WERI-Rb-1 (cell line): ENCODE measurements at regions not wholly inside any gene's neighbourhood (a gene's known extent, or its start where the extent isn't known, plus 50 kb on each side); places are given as distances from the start of the nearest gene placed in this dataset.

ENCODE experiments used
- DNase-seq: peaks from one replicate; pipeline ENCODE4 v3.0.0-alpha.2; 2020
- H3K27ac ChIP-seq: fragments of 250-450 bp; sonication (Bioruptor Pico); 2 replicates; pipeline ENCODE4 v1.5.1; 2020; ENCODE audit warnings: mild to moderate bottlenecking, moderate library complexity
- H3K27me3 ChIP-seq: fragments of 250-450 bp; sonication (Bioruptor Pico); 2 replicates; pipeline ENCODE4 v1.5.1; 2021; ENCODE audit warnings: mild to moderate bottlenecking, low read depth, moderate library complexity; ENCODE audit not compliant: insufficient read depth, severe bottlenecking
- H3K36me3 ChIP-seq: fragments of 250-450 bp; sonication (Bioruptor Pico); 2 replicates; pipeline ENCODE4 v1.5.1; 2020; ENCODE audit warnings: mild to moderate bottlenecking, moderate library complexity
- H3K4me3 ChIP-seq: 2 replicates; pipeline ENCODE4 v1.5.1; 2011; ENCODE audit warnings: low read depth, mild to moderate bottlenecking, control low read depth, low read length
- H3K9me3 ChIP-seq: fragments of 250-450 bp; sonication (Bioruptor Pico); 2 replicates; pipeline ENCODE4 v1.5.1; 2021; ENCODE audit warnings: mild to moderate bottlenecking, moderate library complexity; ENCODE audit not compliant: severe bottlenecking
- CTCF ChIP-seq: IDR thresholded peaks from 2 replicates; pipeline ENCODE4 v1.5.1; 2011; ENCODE audit warnings: low read depth, mild to moderate bottlenecking, control low read depth, inconsistent platforms, low read length

- DNase-seq: no peak
- H3K27ac ChIP-seq: no peak overlapping the region
- TF ChIP-seq CTCF: no peak
- no peaks in the 10 kb centered on the region for H3K9me3 ChIP-seq
- no peaks in the 10 kb centered on the region for H3K36me3 ChIP-seq
- H3K27me3 ChIP-seq: no peaks in the 10 kb centered on the region
- no peak overlapping the region for H3K4me3 ChIP-seq
Measured at GRCh38 chr16:9307446-9307845, 216.0 kb downstream of the HAPSTR1 start.

DNA sequence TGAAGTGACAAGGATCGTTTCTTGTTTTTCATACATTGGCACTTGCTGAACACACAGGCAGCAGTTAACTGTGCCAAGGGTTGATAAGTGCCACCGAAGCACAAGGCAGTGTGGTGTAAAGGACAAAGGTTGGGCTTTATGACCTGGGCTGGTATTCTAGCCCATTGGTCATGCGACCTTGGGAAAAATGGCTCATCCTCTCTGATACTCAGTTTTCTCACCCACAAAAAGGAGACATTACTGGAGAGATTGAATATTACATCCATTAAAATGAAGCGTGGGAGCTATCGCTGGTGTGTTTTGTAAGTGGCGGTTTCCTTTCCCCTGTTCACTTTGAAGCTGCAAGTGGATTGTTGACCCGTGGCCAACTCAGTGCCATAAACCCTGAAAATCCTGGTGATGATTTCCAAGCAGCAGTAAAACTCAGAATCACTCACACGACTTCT is 216.9 kb downstream of the HAPSTR1 start:
- no peak for DNase-seq
- no peaks in the 10 kb centered on the region for H3K36me3 ChIP-seq
- TF ChIP-seq CTCF: no peak
- no peaks in the 10 kb centered on the region for H3K9me3 ChIP-seq
- H3K27ac ChIP-seq: no peak overlapping the region
- H3K27me3 ChIP-seq: no peaks in the 10 kb centered on the region
- no peak overlapping the region for H3K4me3 ChIP-seq

GRCh38 chr16:9308850-9309249 is 217.4 kb downstream of the HAPSTR1 start:
- DNase-seq: no peak
- Histone ChIP-seq H3K4me3 (no peak overlapping the region), H3K36me3 (no peaks in the 10 kb centered on the region), H3K27ac (no peak overlapping the region), H3K9me3 (no peaks in the 10 kb centered on the region), H3K27me3 (no peaks in the 10 kb centered on the region)
- no peak for TF ChIP-seq CTCF

GRCh38 chr16:9309844-9310243 is 218.4 kb downstream of the HAPSTR1 start:
- H3K9me3 ChIP-seq: no peaks in the 10 kb centered on the region
- no peak for DNase-seq
- no peak overlapping the region for H3K27ac ChIP-seq
- H3K36me3 ChIP-seq: no peaks in the 10 kb centered on the region
- no peak for TF ChIP-seq CTCF
- no peaks in the 10 kb centered on the region for H3K27me3 ChIP-seq
- no peak overlapping the region for H3K4me3 ChIP-seq

GRCh38 chr16:9311303-9311954 is 220.0 kb downstream of the HAPSTR1 start:
- peak; percentile 55 for DNase-seq

More at GRCh38 chr16:9311303-9311954, 220.0 kb downstream of the HAPSTR1 start:
- TF ChIP-seq CTCF: no peak
- Histone ChIP-seq H3K27ac (no peak overlapping the region; the same call in 1 of the 2 replicates), H3K9me3 (peaks cover 3% of the 10 kb centered on the region), H3K4me3 (no peak overlapping the region), H3K36me3 (no peaks in the 10 kb centered on the region), H3K27me3 (no peaks in the 10 kb centered on the region)
